ENCODE measurements at regions not wholly inside any gene's neighbourhood (a gene's known extent, or its start where the extent isn't known, plus 50 kb on each side); places are given as distances from the start of the nearest gene placed in this dataset.
"Not testable (repeated sequence)": the region's sequence is repeated elsewhere in the genome, so short reads cannot be mapped to it uniquely, and the experiment has no call there.

DNA sequence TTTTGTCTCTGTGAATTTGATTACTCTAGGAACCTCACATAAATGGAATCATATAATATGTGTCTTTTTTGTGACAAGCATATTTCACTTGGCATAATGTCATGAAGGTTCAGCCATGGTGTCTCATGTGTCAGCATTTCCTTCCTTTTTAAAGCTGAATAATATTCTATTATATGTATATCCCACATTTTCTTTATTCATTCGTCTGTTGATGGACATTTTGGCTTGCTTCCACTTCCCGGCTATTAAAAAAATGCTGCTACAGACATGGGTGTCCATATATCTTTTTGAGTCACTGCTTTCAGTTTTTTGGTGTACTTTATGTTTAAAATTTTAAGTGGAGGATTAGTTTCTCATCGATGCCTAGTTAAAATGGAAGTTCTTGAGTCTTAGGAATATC lies 59.8 kb upstream of the C5orf63 start:
- DNase-seq: no peak

GRCh38 chr5:127136908-127137307 lies 63.6 kb upstream of the C5orf63 start:
- DNase-seq: no peak

GRCh38 chr5:127143722-127144121 lies 70.4 kb upstream of the C5orf63 start:
- DNase-seq: no peak

GRCh38 chr5:127153031-127153430 lies 79.7 kb upstream of the C5orf63 start:
- DNase-seq: no peak

DNA sequence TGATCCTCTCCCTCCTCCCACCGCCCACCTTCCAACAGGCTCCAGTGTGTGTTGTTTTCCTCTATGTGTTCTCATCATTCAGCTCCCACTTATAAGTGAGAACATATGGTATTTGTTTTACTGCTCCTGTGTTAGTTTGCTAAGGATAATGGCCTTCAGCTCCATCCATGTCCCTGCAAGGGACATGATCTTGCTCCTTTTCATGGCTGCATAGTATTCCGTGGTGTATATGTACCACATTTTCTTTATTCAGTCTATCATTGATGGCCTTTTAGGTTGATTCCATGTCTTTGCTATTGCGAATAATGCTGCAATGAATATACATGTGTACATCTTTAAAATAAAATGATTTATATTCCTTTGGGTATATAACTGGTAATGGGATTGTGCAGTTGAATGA lies 80.2 kb upstream of the C5orf63 start:
- no peak for DNase-seq

DNA sequence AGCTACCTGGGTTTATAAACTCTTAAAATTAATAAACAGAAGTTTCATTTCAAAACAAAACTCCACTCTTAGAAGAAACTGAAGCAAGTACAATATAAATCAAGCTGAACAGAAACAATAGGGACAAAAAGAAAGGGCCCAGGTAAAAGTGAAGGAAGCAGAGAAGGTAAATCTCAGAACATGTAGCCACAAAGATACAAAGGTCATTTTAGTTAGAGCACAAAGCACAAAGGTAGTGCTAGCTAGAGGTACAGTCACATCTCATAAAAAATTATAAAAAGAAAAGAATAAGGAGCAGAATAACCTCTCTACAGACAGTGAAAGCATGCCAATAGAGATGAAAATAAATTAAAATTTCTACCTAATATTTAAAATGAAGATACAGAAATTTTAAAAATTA lies 90.4 kb upstream of the C5orf63 start:
- no peak for DNase-seq

- no peak for DNase-seq
These were observed 97.8 kb upstream of the C5orf63 start for GRCh38 chr5:127170918-127171600.

- no peak for DNase-seq
These were observed 103.5 kb upstream of the C5orf63 start for GRCh38 chr5:127176769-127177168.

- DNase-seq: not testable (repeated sequence)
These were observed 108.0 kb upstream of the MEGF10 start for GRCh38 chr5:127182631-127183030.

DNA sequence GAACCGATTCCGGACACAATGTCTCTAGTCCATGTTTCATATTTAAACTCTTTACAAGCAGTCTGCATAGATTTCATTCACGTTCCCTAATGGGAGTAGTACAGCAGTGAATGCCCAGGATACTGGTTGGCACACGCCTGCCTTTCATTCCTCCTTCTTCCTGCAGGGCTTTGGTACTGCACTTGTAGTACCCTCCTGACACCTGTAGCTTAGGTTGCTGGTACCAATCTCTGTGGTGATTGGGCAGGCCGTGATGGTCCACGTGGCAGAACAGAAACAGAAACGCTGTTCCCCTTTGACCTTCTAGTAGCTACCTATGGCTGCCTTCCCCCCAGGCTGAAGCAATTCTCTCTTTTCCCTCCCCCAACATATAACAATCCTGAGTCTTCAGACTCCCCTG lies 107.3 kb upstream of the MEGF10 start:
- DNase-seq: no peak

DNA sequence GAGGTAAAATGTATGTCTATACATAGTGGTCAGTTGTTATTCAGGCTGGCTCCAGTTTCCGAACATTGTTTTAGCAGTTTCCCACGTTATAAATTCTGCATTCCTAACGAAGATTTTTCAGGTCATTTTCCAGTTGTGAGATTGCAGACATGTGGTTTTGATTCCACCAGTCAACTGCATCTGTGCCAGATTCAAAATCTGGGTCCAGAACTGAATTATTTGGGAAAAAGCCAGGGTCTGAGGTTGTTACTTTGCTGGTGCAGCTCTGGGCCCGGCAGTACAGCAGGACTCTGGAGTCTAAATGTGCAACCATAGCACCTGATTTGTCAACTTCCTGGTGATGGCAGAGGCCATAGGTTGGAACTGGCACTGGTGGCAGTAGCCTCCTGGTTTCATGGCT lies 105.7 kb upstream of the MEGF10 start:
- DNase-seq: no peak

DNA sequence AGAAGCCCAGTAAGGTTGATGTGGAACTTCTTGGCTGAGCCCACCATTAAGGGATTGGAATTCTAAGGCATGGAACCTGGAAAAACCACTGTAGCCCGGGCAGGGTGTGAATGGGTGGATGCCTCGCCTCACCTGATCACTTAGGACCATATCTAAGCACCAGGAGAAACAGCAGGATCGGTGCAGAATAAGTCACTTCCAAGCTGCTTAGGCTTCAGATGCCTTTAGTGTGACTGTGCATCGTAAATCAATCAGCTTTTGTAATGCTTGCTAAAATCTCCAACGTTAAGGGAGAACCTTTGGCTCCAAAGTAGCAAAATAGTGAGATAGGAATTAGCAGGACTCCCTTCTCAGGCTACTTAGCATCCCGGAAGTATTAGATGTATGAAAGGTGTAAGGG lies 103.9 kb upstream of the MEGF10 start:
- DNase-seq: no peak

DNA sequence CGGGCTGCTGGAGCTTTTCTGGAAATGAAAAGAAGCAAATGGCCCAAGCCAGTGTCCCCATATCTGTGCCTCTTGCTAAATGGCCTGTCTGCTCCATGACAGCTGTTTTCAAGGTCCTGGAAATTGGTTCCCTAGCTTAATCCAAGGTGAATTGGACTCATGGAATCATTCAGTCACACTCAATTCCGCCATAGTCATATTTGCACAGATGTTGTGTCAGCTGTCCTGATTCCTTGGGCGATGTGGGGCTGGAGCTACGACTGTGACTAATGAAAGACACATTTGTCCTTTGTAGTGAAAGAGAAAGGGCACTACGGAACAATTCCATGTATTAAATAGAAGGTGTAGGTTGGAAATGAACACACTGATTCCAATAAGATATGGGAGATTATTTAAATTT lies 102.9 kb upstream of the MEGF10 start:
- DNase-seq: no peak

DNA sequence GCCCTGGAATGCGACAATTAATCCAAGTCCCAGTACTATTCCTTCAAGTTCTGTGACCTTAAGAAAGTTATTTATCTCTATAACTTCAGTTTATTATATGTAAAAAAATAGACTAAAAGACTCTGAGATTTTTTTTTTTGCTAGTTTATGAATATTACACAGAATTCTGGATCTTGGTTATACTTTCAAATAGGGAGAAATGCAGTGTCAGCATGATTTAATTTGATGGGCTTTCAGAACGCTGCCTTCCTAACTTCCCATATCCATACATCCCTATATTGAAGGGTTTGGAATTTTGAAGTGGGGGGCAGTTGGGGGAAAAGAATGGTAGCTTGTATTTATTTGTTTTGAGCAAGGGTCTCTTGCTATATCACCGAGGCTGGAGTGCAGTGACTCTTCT lies 98.4 kb upstream of the MEGF10 start:
- DNase-seq: no peak

DNA sequence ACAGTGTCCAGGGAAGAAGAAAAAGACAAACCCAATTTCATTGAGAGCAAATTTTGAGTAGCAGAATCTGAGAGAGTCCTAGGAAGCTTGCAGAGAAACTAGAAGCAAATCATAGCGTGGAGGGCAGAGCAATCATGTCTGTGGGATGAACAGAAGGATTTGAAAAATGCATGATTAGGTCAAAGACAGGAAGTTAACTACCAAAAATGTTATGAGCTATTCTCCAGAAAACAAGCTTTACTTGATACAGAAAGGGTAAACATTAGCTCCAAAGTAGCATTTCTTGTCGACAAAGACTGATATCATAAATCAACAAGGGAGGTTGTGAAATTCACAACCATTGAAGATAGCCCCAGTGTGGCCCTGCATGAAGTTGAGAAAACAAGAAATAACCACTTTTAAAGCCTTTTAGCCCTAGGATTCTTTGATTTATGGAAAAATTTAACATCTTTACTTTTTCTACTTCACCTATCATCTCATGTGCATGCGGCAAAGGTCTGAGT lies 97.7 kb upstream of the MEGF10 start:
- DNase-seq: no peak

DNA sequence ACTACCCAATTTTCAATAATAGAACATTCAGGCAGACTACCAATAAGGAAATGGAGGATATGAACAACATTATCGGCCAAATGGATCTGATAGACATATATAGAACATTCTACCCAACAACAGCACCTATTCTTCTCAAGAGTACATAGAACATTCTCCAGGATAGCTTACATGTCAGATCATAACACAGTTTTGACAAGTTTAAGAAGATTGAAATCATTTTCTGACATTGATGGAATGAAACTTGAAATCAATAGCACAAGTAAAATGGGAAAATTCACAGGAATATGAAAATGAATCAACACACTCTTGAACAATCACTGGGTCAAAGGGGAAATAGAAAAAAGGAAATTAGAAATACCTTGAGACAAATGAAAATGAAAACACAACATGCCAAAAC lies 94.6 kb upstream of the MEGF10 start:
- DNase-seq: no peak

DNA sequence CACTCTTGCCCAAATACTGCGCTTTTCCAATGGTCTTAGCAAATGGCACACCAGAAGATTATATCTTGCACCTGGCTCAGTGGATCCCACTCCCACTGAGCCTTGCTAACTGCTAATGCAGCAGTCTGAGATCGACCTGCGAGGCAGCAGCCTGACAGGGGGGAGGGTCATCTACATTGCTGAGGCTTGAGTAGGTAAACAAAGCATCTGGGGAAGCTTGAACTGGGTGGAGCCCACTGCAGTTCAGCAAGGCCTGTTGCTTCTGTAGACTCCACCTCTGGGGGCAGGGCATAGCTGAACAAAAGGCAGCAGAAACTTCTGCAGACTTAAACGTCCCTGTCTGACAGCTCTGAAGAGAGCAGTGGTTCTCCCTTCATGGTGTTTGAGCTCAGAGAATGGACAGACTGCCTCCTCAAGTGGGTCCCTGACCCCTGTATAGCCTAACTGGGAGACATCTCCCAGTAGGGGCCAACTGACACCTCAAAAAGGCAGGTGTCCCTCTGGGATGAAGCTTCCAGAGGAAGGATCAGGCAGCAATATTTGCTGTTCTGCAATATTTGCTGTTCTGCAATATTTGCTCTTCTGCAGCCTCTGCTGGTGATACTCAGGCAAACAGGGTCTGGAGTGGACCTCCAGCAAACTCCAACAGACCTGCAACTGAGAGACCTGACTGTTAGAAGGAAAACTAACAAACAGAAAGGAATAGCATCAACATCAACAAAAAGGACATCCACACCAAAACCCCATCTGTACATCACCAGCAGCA lies 93.0 kb upstream of the MEGF10 start:
- not testable (repeated sequence) for DNase-seq

DNA sequence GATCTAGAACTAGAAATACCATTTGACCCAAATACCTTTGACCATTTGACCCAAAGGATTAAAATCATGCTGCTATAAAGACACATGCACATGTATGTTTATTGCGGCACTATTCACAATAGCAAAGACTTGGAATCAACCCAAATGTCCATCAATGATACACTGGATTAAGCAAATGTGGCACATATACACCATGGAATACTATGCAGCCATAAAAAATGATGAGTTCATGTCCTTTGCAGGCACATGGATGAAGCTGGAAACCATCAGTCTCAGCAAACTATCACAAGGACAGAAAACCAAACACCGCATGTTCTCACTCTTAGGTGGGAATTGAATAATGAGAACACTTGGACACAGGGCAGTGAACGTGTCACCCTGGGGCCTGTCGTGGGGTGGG lies 87.9 kb upstream of the MEGF10 start:
- DNase-seq: not testable (repeated sequence)

DNA sequence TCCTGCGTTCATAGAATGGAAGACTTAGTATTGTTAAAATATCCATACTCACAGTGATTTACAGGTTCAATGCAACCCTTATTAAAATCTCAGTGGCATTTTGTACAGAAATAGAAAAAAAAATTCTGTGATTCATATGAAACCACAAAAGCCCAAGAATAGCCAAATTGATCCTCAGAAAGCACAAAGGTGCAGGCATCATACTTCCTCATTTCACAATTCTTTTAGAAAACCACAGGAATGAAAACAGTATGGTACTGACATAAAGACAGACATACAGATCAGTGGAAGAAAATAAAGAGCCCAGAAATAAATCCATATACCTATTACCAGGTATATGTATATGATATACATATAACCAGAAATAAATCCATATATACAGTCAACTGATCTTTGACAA lies 86.8 kb upstream of the MEGF10 start:
- DNase-seq: no peak

- no peak for DNase-seq
These were observed 85.4 kb upstream of the MEGF10 start for GRCh38 chr5:127205147-127205546.

- DNase-seq: no peak
These were observed 84.1 kb upstream of the MEGF10 start for GRCh38 chr5:127206320-127207113.

DNA sequence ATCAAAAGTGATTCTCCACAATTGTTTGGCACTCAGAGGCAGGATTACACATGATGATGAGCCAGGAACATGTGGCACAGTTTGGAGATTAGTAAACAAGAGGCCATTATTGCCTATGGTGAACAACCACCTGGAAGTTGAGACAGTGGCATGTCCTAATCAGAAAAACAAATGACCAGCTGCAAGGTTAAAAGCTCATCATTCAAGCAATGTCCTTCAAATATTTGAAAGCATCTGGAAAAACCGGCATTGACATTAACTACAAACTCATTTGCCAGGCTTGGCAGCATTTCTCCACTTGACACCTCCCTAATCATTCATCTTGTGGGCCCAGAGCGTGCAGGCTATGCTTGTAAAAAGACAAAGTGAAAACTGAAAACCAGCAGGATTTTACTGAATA lies 80.6 kb upstream of the MEGF10 start:
- no peak for DNase-seq

- no peak for DNase-seq
These were observed 77.4 kb upstream of the MEGF10 start for GRCh38 chr5:127213231-127213630.

- no peak for DNase-seq
These were observed 74.5 kb upstream of the MEGF10 start for GRCh38 chr5:127216143-127216542.
